Endodermal cell (in vitro differentiated cells): ENCODE measurements at regions not wholly inside any gene's neighbourhood (a gene's known extent, or its start where the extent isn't known, plus 50 kb on each side); places are given as distances from the start of the nearest gene placed in this dataset.

ENCODE experiments used
- DNase-seq: peaks from one replicate; pipeline ENCODE4 v3.0.0-alpha.2; 2017
- H3K27ac ChIP-seq: 2 replicates; pipeline ENCODE4 v1.5.1; 2013; ENCODE audit warnings: mild to moderate bottlenecking, low read depth, low read length, moderate library complexity
- H3K27me3 ChIP-seq: 2 replicates; pipeline ENCODE4 v1.6.1; 2013; ENCODE audit warnings: mild to moderate bottlenecking, low read length, moderate library complexity; ENCODE audit not compliant: insufficient read depth, control insufficient read depth, poor library complexity, severe bottlenecking
- H3K36me3 ChIP-seq: 2 replicates; pipeline ENCODE4 v1.7.0; 2013; ENCODE audit warnings: mild to moderate bottlenecking, low read length, moderate library complexity; ENCODE audit not compliant: control insufficient read depth, insufficient read depth
- H3K4me1 ChIP-seq: one replicate; pipeline ENCODE4 v1.7.0; 2013; ENCODE audit warnings: low read length; ENCODE audit not compliant: control insufficient read depth, insufficient read depth
- H3K4me3 ChIP-seq: 2 replicates; pipeline ENCODE4 v1.5.1; 2013; ENCODE audit warnings: mild to moderate bottlenecking, low read length, moderate library complexity
- H3K9ac ChIP-seq: 2 replicates; pipeline ENCODE4 v1.6.1; 2013; ENCODE audit warnings: mild to moderate bottlenecking, low read length, moderate library complexity; ENCODE audit not compliant: poor library complexity, severe bottlenecking; ENCODE audit errors: extremely low read depth
- H3K9me3 ChIP-seq: 2 replicates; pipeline ENCODE4 v1.6.1; 2013; ENCODE audit warnings: mild to moderate bottlenecking, low read length, moderate library complexity; ENCODE audit not compliant: control insufficient read depth
- H3K27ac Mint-ChIP-seq: 2 replicates; pipeline ENCODE4 v1.8.0; 2020; ENCODE audit warnings: mixed read lengths
- H3K27me3 Mint-ChIP-seq: 2 replicates; pipeline ENCODE4 v1.8.0; 2021; ENCODE audit warnings: mild to moderate bottlenecking, mixed read lengths; ENCODE audit not compliant: insufficient read depth
- H3K36me3 Mint-ChIP-seq: 2 replicates; pipeline ENCODE4 v1.8.0; 2020; ENCODE audit warnings: low read depth, mixed read lengths
- H3K4me1 Mint-ChIP-seq: 2 replicates; pipeline ENCODE4 v1.8.0; 2020; ENCODE audit warnings: mixed read lengths
- H3K4me3 Mint-ChIP-seq: 2 replicates; pipeline ENCODE4 v1.8.0; 2020; ENCODE audit warnings: mild to moderate bottlenecking, moderate library complexity, mixed read lengths
- H3K9me3 Mint-ChIP-seq: 2 replicates; pipeline ENCODE4 v1.8.0; 2020; ENCODE audit warnings: mild to moderate bottlenecking, mixed read lengths
- WGBS, 2 experiments: methylation state at CpG; one replicate each; pipeline versions ENCODE4 v1.1.5 to v1.1.7; 2013; ENCODE audit warnings: missing lambda C conversion rate in 2 of 2, mixed read lengths in 1 of 2; ENCODE audit not compliant: insufficient coverage in 1 of 2, insufficient read length in 1 of 2; 5-methylcytosine and 5-hydroxymethylcytosine counted together
- TF ChIP-seq, protein P1 (sequence below): fragments of 200-600 bp; sonication (generic); conservative IDR thresholded peaks from 2 replicates; pipeline ENCODE4 v1.5.0; 2021; ENCODE audit warnings: antibody characterized with exemption, mild to moderate bottlenecking

DNA sequence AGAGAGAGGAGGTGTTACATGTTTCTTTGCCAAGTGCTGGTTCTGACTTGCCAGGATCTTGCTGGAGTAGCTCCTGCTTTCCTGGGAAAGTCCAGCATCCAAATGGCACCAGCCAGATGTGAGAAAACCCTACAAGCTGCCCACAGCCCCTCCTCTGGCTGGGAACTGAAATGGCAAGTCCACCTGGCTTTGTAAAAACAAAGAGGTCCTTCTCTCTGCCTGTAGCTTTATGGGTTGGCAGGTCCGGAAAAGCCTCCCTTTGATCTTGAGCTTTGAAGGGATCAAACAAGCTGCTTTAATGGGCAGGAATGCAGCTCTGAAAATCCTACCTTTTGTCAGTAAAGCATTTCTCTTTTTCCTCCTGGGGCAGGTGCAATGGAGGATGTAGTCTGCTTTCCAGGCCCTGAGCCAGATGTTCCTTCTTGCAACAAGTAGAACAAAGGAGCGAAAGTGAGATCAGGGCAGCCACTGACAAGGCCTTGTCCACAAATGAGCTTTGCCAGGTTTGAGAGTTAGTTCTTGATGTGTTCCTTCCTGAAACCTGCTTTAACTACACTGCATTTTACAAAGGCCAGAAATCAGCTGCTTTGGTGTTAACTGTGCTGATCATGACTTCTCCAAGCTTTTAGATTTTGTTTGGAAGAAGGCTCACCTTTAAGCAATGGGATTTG, 456.7 kb downstream of the ZNF608 start:
- 69 to 77% methylated on average over 2 of the region's 2 CpGs for WGBS, 2 experiments
- Mint-ChIP-seq H3K27me3 (no peaks in the 10 kb centered on the region), H3K36me3 (peaks cover 11% of the 10 kb centered on the region), H3K4me3 (no peak overlapping the region), H3K9me3 (peaks cover 18% of the 10 kb centered on the region), H3K27ac (no peak overlapping the region), H3K4me1 (peaks cover 39% of the 10 kb centered on the region)
- Histone ChIP-seq H3K36me3 (peaks cover 5% of the 10 kb centered on the region), H3K4me1 (peaks cover 8% of the 10 kb centered on the region), H3K9me3 (peaks cover 16% of the 10 kb centered on the region), H3K4me3 (no peak overlapping the region), H3K27me3 (no peaks in the 10 kb centered on the region), H3K27ac (no peak overlapping the region), H3K9ac (no peak overlapping the region)
- TF ChIP-seq, protein P1, sequence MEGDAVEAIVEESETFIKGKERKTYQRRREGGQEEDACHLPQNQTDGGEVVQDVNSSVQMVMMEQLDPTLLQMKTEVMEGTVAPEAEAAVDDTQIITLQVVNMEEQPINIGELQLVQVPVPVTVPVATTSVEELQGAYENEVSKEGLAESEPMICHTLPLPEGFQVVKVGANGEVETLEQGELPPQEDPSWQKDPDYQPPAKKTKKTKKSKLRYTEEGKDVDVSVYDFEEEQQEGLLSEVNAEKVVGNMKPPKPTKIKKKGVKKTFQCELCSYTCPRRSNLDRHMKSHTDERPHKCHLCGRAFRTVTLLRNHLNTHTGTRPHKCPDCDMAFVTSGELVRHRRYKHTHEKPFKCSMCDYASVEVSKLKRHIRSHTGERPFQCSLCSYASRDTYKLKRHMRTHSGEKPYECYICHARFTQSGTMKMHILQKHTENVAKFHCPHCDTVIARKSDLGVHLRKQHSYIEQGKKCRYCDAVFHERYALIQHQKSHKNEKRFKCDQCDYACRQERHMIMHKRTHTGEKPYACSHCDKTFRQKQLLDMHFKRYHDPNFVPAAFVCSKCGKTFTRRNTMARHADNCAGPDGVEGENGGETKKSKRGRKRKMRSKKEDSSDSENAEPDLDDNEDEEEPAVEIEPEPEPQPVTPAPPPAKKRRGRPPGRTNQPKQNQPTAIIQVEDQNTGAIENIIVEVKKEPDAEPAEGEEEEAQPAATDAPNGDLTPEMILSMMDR: peak; percentile 71
- DNase-seq: peak; percentile 86

DNA sequence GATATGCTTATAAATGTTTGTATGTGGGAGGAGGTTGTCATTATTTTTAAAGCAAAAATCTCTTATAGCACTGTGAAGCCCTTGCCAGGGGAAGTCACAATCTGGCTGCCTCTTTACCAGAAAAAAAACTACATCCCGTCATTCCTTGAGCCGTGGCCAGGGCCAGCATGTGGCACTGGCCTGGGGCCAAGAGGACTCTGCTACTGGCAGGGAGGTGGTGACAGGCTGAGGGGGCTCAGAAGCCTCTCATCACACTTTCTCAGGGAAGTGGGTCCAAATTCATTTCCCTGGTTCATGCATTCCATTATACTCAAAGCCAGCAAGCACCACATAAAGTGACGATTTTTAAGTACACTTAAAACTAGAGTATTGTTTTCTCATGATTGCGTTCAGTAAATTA, 457.3 kb downstream of the ZNF608 start:
- 96 to 100% methylated on average over 2 to 4 of the region's 4 CpGs for WGBS, 2 experiments
- H3K9me3 Mint-ChIP-seq: peaks cover 11% of the 10 kb centered on the region
- H3K9me3 ChIP-seq: peaks cover 10% of the 10 kb centered on the region
- H3K36me3 ChIP-seq: peaks cover 2% of the 10 kb centered on the region
- no peak overlapping the region for H3K27ac ChIP-seq
- H3K4me1 Mint-ChIP-seq: peaks cover 45% of the 10 kb centered on the region
- no peaks in the 10 kb centered on the region for H3K27me3 Mint-ChIP-seq
- H3K27ac Mint-ChIP-seq: no peak overlapping the region
- H3K4me3 Mint-ChIP-seq: no peak overlapping the region
- H3K27me3 ChIP-seq: no peaks in the 10 kb centered on the region
- peaks cover 8% of the 10 kb centered on the region for H3K4me1 ChIP-seq
- TF ChIP-seq, protein P1: no peak
- no peak overlapping the region for H3K9ac ChIP-seq
- no peak for DNase-seq
- H3K36me3 Mint-ChIP-seq: peaks cover 8% of the 10 kb centered on the region
- H3K4me3 ChIP-seq: no peak overlapping the region

DNA sequence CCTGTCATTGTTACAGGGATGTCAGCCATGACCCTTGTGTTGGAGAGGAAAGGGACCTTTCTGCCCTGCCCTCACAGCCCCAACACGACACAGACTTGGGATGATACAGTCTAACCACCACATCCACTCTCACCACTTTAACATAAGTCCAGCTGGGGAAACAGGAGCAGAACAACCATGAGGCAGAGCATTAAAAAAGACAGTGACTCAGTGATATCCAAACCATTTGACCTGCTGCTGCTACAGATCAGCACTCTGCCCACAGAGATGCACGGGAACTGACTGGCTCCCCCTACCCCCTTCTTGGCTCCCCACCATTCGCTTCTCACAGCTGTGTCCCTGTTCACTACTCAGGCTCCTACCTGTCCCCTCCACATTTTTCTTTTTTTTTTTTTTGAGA, 458.6 kb downstream of the ZNF608 start:
- Mint-ChIP-seq H3K36me3 (peaks cover 4% of the 10 kb centered on the region), H3K27ac (no peak overlapping the region), H3K4me3 (no peak overlapping the region), H3K27me3 (no peaks in the 10 kb centered on the region), H3K9me3 (peaks cover 4% of the 10 kb centered on the region), H3K4me1 (peaks cover 49% of the 10 kb centered on the region)
- H3K9ac ChIP-seq: no peak overlapping the region
- H3K9me3 ChIP-seq: no peaks in the 10 kb centered on the region
- H3K4me1 ChIP-seq: peaks cover 17% of the 10 kb centered on the region
- no peak overlapping the region for H3K27ac ChIP-seq
- no peaks in the 10 kb centered on the region for H3K36me3 ChIP-seq
- DNase-seq: no peak
- no peak overlapping the region for H3K4me3 ChIP-seq
- TF ChIP-seq, protein P1: no peak
- WGBS, 2 experiments: 94% methylated on average over 3 of the region's 3 CpGs; no CpG with 5 or more reads in 1 of the 2 experiments
- H3K27me3 ChIP-seq: no peaks in the 10 kb centered on the region
